Endothelial cell of umbilical vein (primary cell): ENCODE measurements at regions not wholly inside any gene's neighbourhood (a gene's known extent, or its start where the extent isn't known, plus 50 kb on each side); places are given as distances from the start of the nearest gene placed in this dataset.

Experiments used
- BruUV-seq: library from RNA; stranded (reverse); fragments of 400-500 nt; replicated peaks from 2 replicates; lab custom pipeline; 2021; lab: Mats Ljungman, UMichigan
- CTCF ChIA-PET: fragments of 300-600, 350-600 bp; sonication (Branson Sonifier 250); formaldehyde crosslinking; loops from one replicate; lab custom pipeline; 2021; ENCODE audit warnings: antibody characterized with exemption, inconsistent platforms; lab: Charles Lee
- POLR2A ChIA-PET: fragments of 300-600, 350-600 bp; sonication (Branson Sonifier 250); formaldehyde crosslinking; loops from one replicate; lab custom pipeline; 2021; ENCODE audit warnings: antibody characterized with exemption, inconsistent platforms; lab: Charles Lee
- DNase-seq: peaks from one replicate; pipeline ENCODE4 v3.0.0-alpha.2; 2011; ENCODE audit warnings: low read depth, low spot score
- FAIRE-seq: peaks from 2 replicates; lab custom pipeline; 2011; peaks lifted over from hg19 to GRCh38; lab: Jason Lieb, UNC
- H2AFZ ChIP-seq: 2 replicates; pipeline ENCODE4 v1.6.0; 2012; ENCODE audit warnings: low read depth, low read length, control low read depth, inconsistent platforms
- H3K27ac ChIP-seq: 2 replicates; pipeline ENCODE4 v1.5.1; 2011; ENCODE audit warnings: low read depth, mild to moderate bottlenecking, control low read depth, low read length, moderate library complexity; ENCODE audit not compliant: insufficient read depth
- H3K27me3 ChIP-seq, 2 experiments: 2 replicates each; pipeline versions ENCODE4 v1.6.0 to v1.6.1; 2011; ENCODE audit warnings: low read length in 2 of 2, mixed read lengths in 1 of 2; ENCODE audit not compliant: control insufficient read depth in 2 of 2, insufficient read depth in 2 of 2
- H3K36me3 ChIP-seq, 2 experiments: 2 replicates in 1 of 2; 3 replicates in 1 of 2; pipeline ENCODE4 v1.5.1; 2011; ENCODE audit warnings: low read length in 2 of 2, mild to moderate bottlenecking in 1 of 2, moderate library complexity in 1 of 2; ENCODE audit not compliant: control insufficient read depth in 2 of 2, insufficient read depth in 2 of 2; ENCODE audit errors: extremely low read depth in 1 of 2
- H3K4me1 ChIP-seq: 3 replicates; pipeline ENCODE4 v1.5.1; 2011; ENCODE audit warnings: mild to moderate bottlenecking, low read length; ENCODE audit not compliant: control insufficient read depth, insufficient read depth; ENCODE audit errors: extremely low read depth
- H3K4me2 ChIP-seq: 2 replicates; pipeline ENCODE4 v1.6.1; 2011; ENCODE audit warnings: low read length, control low read depth, mixed read lengths; ENCODE audit not compliant: insufficient read depth
- H3K4me3 ChIP-seq, 3 experiments: fragments of 200-600 bp in 1 of 3; sonication (generic), shearing (Covaris generic) in 1 of 3; replicated peaks in 1 of 3; 2 replicates each; pipeline ENCODE4 v1.5.1; 2011 to 2016; ENCODE audit warnings: control low read depth in 3 of 3, low read length in 3 of 3, mild to moderate bottlenecking in 2 of 3, inconsistent platforms in 1 of 3, low read depth in 1 of 3, moderate library complexity in 1 of 3; ENCODE audit not compliant: insufficient read depth in 1 of 3
- H3K79me2 ChIP-seq: 2 replicates; pipeline ENCODE4 v1.6.0; 2012; ENCODE audit warnings: low read length, inconsistent platforms; ENCODE audit not compliant: control insufficient read depth, insufficient read depth
- H3K9ac ChIP-seq: replicated peaks from 2 replicates; pipeline ENCODE3; 2011; ENCODE audit warnings: low read length, control low read depth; ENCODE audit not compliant: insufficient read depth; ENCODE audit errors: extremely low read depth
- H3K9me1 ChIP-seq: replicated peaks from 3 replicates; pipeline ENCODE4 v1.6.0; 2011; ENCODE audit warnings: mild to moderate bottlenecking, low read length; ENCODE audit not compliant: control insufficient read depth, insufficient read depth; ENCODE audit errors: extremely low read depth
- H3K9me3 ChIP-seq: replicated peaks from 2 replicates; pipeline ENCODE4 v1.5.1; 2012; ENCODE audit warnings: low read length, inconsistent platforms; ENCODE audit not compliant: control insufficient read depth, insufficient read depth
- H4K20me1 ChIP-seq: replicated peaks from 2 replicates; pipeline ENCODE3; 2011; ENCODE audit warnings: mild to moderate bottlenecking, low read length; ENCODE audit not compliant: control insufficient read depth, insufficient read depth; ENCODE audit errors: extremely low read depth
- CTCF ChIP-seq, 2 donors: IDR thresholded peaks; 1 replicate in 1 of 2; 2 replicates in 1 of 2; pipeline ENCODE4 v1.5.1; 2011; ENCODE audit warnings: low read length in 2 of 2, mild to moderate bottlenecking in 2 of 2, moderate library complexity in 2 of 2, control low read depth in 1 of 2, inconsistent platforms in 1 of 2, low read depth in 1 of 2; ENCODE audit not compliant: insufficient read depth in 1 of 2; ENCODE audit errors: extremely low read depth in 1 of 2
- EZH2 ChIP-seq: IDR thresholded peaks from 2 replicates; pipeline ENCODE4 v1.6.1; 2012; ENCODE audit warnings: borderline replicate concordance, low read depth, mild to moderate bottlenecking, moderate library complexity, low read length, inconsistent platforms; ENCODE audit not compliant: severe bottlenecking
- FOS ChIP-seq: IDR thresholded peaks from 2 replicates; pipeline ENCODE4 v1.6.1; 2011; ENCODE audit warnings: mild to moderate bottlenecking, low read length, moderate library complexity, borderline replicate concordance; ENCODE audit not compliant: insufficient read depth
- GATA2 ChIP-seq: IDR thresholded peaks from 2 replicates; pipeline ENCODE4 v1.7.0; 2011; ENCODE audit warnings: low read depth, mild to moderate bottlenecking, moderate library complexity, mixed read lengths, low read length; ENCODE audit not compliant: insufficient read length, insufficient read depth
- JUN ChIP-seq: IDR thresholded peaks from 2 replicates; pipeline ENCODE4 v1.6.1; 2011; ENCODE audit warnings: borderline replicate concordance, low read depth; ENCODE audit not compliant: insufficient read length, insufficient read depth
- MYC ChIP-seq: IDR thresholded peaks from one replicate; pipeline ENCODE4 v1.6.1; 2011; ENCODE audit warnings: mild to moderate bottlenecking, low read depth, low read length
- POLR2A ChIP-seq: IDR thresholded peaks from 2 replicates; pipeline ENCODE4 v1.6.1; 2012; ENCODE audit warnings: low read depth, mild to moderate bottlenecking, control low read depth, low read length
- POLR2AphosphoS5 ChIP-seq: IDR thresholded peaks from 2 replicates; pipeline ENCODE4 v1.6.1; 2012; ENCODE audit warnings: low read depth, mild to moderate bottlenecking, control low read depth, low read length, moderate library complexity; ENCODE audit not compliant: insufficient read depth
- dilution Hi-C: fragments of 300-500 bp; cut with MboI; formaldehyde crosslinking; loops from one replicate; pipeline ENCODE4 v1.15.0; 2019; ENCODE audit warnings: low sequenced_read_pairs; ENCODE audit not compliant: extremely low pct_ligation_motif_present
- intact Hi-C: fragments of 100-400 bp; cut with micrococcal nuclease; formaldehyde crosslinking; loops from one replicate; pipeline ENCODE4 v1.10.0; 2022
- TF ChIP-seq, protein P1 (sequence below): IDR thresholded peaks from 2 replicates; pipeline ENCODE4 v1.6.1; 2011; ENCODE audit not compliant: insufficient read depth, insufficient read length

DNA sequence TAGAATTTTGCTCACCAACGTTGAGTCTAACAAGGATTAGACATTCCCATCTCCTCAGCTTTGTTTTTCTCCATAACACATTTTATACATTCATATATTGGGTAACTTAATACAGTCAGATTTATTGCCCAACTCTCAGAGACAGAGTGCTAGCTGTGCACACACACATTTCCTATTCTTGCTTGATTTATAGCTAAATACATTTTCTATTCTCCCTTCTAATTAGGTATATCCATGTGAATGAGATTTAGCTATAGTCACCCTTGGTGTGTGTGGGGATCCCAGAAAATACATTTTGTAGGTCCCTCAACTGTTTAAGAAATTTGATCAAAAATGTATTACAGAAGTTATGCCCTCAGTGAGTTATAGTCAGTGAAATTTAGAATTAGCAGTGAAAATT, 715.4 kb downstream of the NSUN3 start:
- DNase-seq: no peak
- H3K36me3 ChIP-seq: no peaks in the 10 kb centered on the region
- POLR2A ChIA-PET: no interaction called here
- H3K9ac ChIP-seq: no peak overlapping the region
- peaks cover 2% of the 10 kb centered on the region for H3K9me3 ChIP-seq
- no peaks in the 10 kb centered on the region for H3K4me1 ChIP-seq
- CTCF ChIA-PET: no interaction called here
- no peak for TF ChIP-seq FOS
- TF ChIP-seq POLR2AphosphoS5: no peak
- TF ChIP-seq MYC: no peak
- TF ChIP-seq JUN: no peak
- TF ChIP-seq, protein P1, sequence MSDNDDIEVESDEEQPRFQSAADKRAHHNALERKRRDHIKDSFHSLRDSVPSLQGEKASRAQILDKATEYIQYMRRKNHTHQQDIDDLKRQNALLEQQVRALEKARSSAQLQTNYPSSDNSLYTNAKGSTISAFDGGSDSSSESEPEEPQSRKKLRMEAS: no peak
- TF ChIP-seq POLR2A: no peak
- no peak for TF ChIP-seq GATA2
- TF ChIP-seq CTCF (IDR thresholded peaks at IDR 0.05; ENCODE audit: extremely low read depth in 1 of 2, insufficient read depth in 1 of 2, low read depth in 1 of 2, low read length in 2 of 2): no peak
- TF ChIP-seq EZH2: no peak
- no peak for FAIRE-seq
- BruUV-seq: no TSS peak
- no peaks in the 10 kb centered on the region for H3K9me1 ChIP-seq
- no peak overlapping the region for H3K4me3 ChIP-seq
- dilution Hi-C loops (no loop called here), intact Hi-C loops (no loop called here)
- no peaks in the 10 kb centered on the region for H3K79me2 ChIP-seq
- no peak overlapping the region for H3K27ac ChIP-seq
- no peak overlapping the region for H3K4me2 ChIP-seq
- no peak overlapping the region for H2AFZ ChIP-seq
- no peaks in the 10 kb centered on the region for H3K27me3 ChIP-seq
- H4K20me1 ChIP-seq: no peaks in the 10 kb centered on the region
